ENCODE measurements at regions not wholly inside any gene's neighbourhood (a gene's known extent, or its start where the extent isn't known, plus 50 kb on each side); places are given as distances from the start of the nearest gene placed in this dataset.

GRCh38 chr12:114901316-114901715 lies 217.3 kb upstream of the TBX3 start:
- DNase-seq = no peak
- Mint-ChIP-seq H3K36me3 (no peaks in the 10 kb centered on the region), H3K4me1 (ENCODE audit: low read depth) (no peaks in the 10 kb centered on the region), H3K27me3 (no peaks in the 10 kb centered on the region), H3K27ac (no peak overlapping the region), H3K9me3 (peaks cover 11% of the 10 kb centered on the region), H3K4me3 (no peak overlapping the region)
- POLR2A ChIA-PET = no interaction called here
- intact Hi-C loops (cut with micrococcal nuclease) = no loop called here
- CTCF ChIA-PET = no interaction called here

GRCh38 chr12:114898159-114898558 lies 214.2 kb upstream of the TBX3 start:
- ChIA-PET POLR2A (no interaction called here), CTCF (interaction anchor here (0.7 kb wide), 1 partner anchor 59 kb away, joined by 4 read pairs; no protein-coding TSS in a partner anchor)
- H3K36me3 Mint-ChIP-seq = no peaks in the 10 kb centered on the region
- peaks cover 23% of the 10 kb centered on the region for H3K9me3 Mint-ChIP-seq
- intact Hi-C loops (cut with micrococcal nuclease) = no loop called here
- no peaks in the 10 kb centered on the region for H3K27me3 Mint-ChIP-seq
- no peaks in the 10 kb centered on the region for H3K4me1 Mint-ChIP-seq (ENCODE audit: low read depth)
- no peak overlapping the region for H3K27ac Mint-ChIP-seq
- no peak overlapping the region for H3K4me3 Mint-ChIP-seq
- DNase-seq = no peak

DNA sequence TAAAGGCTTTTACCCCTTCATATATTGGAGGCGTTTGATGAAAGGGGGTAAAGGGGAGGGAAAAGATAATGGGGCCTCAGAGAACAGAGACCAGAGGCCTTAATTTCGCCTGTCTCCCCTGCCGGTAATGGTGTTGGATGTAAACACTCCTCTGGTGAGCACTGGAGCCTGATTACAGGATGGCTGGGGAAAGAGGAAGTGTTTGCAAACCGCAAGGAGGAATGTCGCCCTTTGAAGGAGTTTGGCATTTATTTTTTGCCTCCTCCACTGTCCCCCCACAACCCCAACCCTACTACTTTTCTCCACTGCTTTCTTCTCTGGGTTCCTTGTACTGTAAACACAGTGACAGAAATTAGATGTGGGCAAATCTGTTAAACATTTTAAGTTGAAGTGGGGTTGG lies 211.9 kb upstream of the TBX3 start:
- Mint-ChIP-seq H3K4me1 (ENCODE audit: low read depth) (no peaks in the 10 kb centered on the region), H3K4me3 (no peak overlapping the region), H3K27ac (no peak overlapping the region), H3K36me3 (no peaks in the 10 kb centered on the region), H3K27me3 (no peaks in the 10 kb centered on the region), H3K9me3 (peaks cover 23% of the 10 kb centered on the region)
- ChIA-PET POLR2A (no interaction called here), CTCF (no interaction called here)
- intact Hi-C loops (cut with micrococcal nuclease) = no loop called here
- no peak for DNase-seq

DNA sequence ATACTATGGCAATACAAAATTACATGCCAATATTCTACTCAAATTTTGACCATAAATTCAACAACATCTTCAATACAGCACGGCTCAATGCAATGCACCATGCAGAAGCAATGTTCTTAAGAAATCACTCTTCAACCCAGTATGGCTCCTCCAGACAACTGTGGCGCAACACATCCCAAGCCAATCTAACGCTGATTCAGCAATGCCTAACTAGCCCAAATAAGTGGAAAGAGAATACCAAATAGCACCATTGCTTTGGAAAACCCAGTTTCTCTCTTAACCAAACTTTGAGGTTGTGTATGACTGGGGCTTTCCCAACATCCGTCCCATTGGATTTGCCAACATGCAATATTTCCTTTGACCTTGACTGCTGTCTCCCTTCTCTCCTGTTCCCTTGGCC lies 211.1 kb upstream of the TBX3 start:
- intact Hi-C loops (cut with micrococcal nuclease) = no loop called here
- POLR2A ChIA-PET = no interaction called here
- Mint-ChIP-seq H3K27me3 (no peaks in the 10 kb centered on the region), H3K27ac (no peak overlapping the region), H3K9me3 (peaks cover 22% of the 10 kb centered on the region), H3K36me3 (no peaks in the 10 kb centered on the region), H3K4me3 (no peak overlapping the region), H3K4me1 (ENCODE audit: low read depth) (no peaks in the 10 kb centered on the region)
- no peak for DNase-seq
- CTCF ChIA-PET = no interaction called here

GRCh38 chr12:114894076-114894475 lies 210.1 kb upstream of the TBX3 start:
- intact Hi-C loops (cut with micrococcal nuclease) = no loop called here
- no peaks in the 10 kb centered on the region for H3K27me3 Mint-ChIP-seq
- ChIA-PET POLR2A (no interaction called here), CTCF (no interaction called here)
- no peaks in the 10 kb centered on the region for H3K36me3 Mint-ChIP-seq
- H3K27ac Mint-ChIP-seq = no peak overlapping the region
- no peaks in the 10 kb centered on the region for H3K4me1 Mint-ChIP-seq (ENCODE audit: low read depth)
- H3K4me3 Mint-ChIP-seq = no peak overlapping the region
- DNase-seq = no peak
- H3K9me3 Mint-ChIP-seq = peaks cover 16% of the 10 kb centered on the region

GRCh38 chr12:114888928-114889584 lies 205.1 kb upstream of the TBX3 start:
- no peak for DNase-seq
- Mint-ChIP-seq H3K4me3 (no peak overlapping the region), H3K36me3 (no peaks in the 10 kb centered on the region), H3K27ac (no peak overlapping the region), H3K4me1 (ENCODE audit: low read depth) (no peaks in the 10 kb centered on the region), H3K9me3 (peaks cover 2% of the 10 kb centered on the region), H3K27me3 (no peaks in the 10 kb centered on the region)
- intact Hi-C loops (cut with micrococcal nuclease) = no loop called here
- ChIA-PET POLR2A (no interaction called here), CTCF (no interaction called here)

GRCh38 chr12:114888448-114888847 lies 204.5 kb upstream of the TBX3 start:
- Mint-ChIP-seq H3K4me3 (no peak overlapping the region), H3K9me3 (peaks cover 2% of the 10 kb centered on the region), H3K27me3 (no peaks in the 10 kb centered on the region), H3K36me3 (no peaks in the 10 kb centered on the region), H3K27ac (no peak overlapping the region), H3K4me1 (ENCODE audit: low read depth) (no peaks in the 10 kb centered on the region)
- intact Hi-C loops (cut with micrococcal nuclease) = no loop called here
- DNase-seq = no peak
- POLR2A ChIA-PET = no interaction called here
- CTCF ChIA-PET = no interaction called here

GRCh38 chr12:114885501-114885900 lies 201.5 kb upstream of the TBX3 start:
- H3K4me1 Mint-ChIP-seq (ENCODE audit: low read depth) = no peaks in the 10 kb centered on the region
- no peak overlapping the region for H3K27ac Mint-ChIP-seq
- CTCF ChIA-PET = no interaction called here
- no peak overlapping the region for H3K4me3 Mint-ChIP-seq
- H3K9me3 Mint-ChIP-seq = peaks cover 2% of the 10 kb centered on the region
- no peak for DNase-seq
- no peaks in the 10 kb centered on the region for H3K36me3 Mint-ChIP-seq
- POLR2A ChIA-PET = no interaction called here
- H3K27me3 Mint-ChIP-seq = no peaks in the 10 kb centered on the region
- intact Hi-C loops (cut with micrococcal nuclease) = no loop called here

DNA sequence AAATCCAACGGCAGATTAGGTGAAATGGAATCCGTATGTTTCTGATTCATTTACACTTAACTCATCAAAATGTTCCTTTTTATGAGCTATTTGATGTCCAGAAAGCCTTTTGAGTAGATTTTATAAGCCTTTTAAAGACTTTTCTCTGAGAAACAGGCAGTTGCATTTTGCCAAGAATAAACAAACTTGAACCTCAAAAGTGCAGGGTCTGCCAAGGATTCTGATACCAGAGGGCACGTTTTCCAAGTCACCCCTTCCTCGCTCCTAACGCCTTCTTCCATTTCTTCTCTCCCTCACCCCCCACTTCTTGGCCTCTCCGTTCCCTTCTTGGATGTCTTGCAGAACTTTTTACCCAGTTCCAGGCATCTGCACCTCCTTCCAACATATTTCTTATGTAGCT lies 200.6 kb upstream of the TBX3 start:
- intact Hi-C loops (cut with micrococcal nuclease) = no loop called here
- ChIA-PET CTCF (no interaction called here), POLR2A (no interaction called here)
- Mint-ChIP-seq H3K4me1 (ENCODE audit: low read depth) (no peaks in the 10 kb centered on the region), H3K4me3 (no peak overlapping the region), H3K27ac (no peak overlapping the region), H3K9me3 (peaks cover 2% of the 10 kb centered on the region), H3K27me3 (no peaks in the 10 kb centered on the region), H3K36me3 (no peaks in the 10 kb centered on the region)
- no peak for DNase-seq

DNA sequence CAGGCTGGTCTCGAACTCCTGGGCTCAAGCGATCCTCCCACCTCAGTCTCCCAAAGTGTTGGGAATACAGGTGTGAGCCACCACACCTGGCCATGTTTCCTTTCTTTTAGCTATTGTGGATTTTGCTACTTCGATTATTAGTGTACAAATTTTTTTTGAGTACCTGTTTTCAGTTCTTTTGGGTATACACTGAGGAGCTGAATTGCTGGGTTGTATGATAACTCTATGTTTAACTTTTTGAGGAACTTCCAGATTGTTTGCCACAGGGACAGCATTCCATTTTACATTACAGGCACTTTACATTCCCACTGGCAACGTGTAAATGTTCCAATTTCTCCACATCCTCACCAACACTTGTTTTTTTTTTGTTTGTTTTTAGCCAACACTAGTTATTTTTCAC lies 198.1 kb upstream of the TBX3 start:
- Mint-ChIP-seq H3K9me3 (peaks cover 2% of the 10 kb centered on the region), H3K4me3 (no peak overlapping the region)
- CTCF ChIA-PET = no interaction called here

GRCh38 chr12:114879354-114879753 lies 195.4 kb upstream of the TBX3 start:
- no peak overlapping the region for H3K27ac Mint-ChIP-seq
- ChIA-PET POLR2A (no interaction called here), CTCF (no interaction called here)
- no peaks in the 10 kb centered on the region for H3K4me1 Mint-ChIP-seq (ENCODE audit: low read depth)
- peaks cover 2% of the 10 kb centered on the region for H3K9me3 Mint-ChIP-seq
- DNase-seq = no peak
- H3K27me3 Mint-ChIP-seq = no peaks in the 10 kb centered on the region
- H3K36me3 Mint-ChIP-seq = no peaks in the 10 kb centered on the region
- no peak overlapping the region for H3K4me3 Mint-ChIP-seq
- intact Hi-C loops (cut with micrococcal nuclease) = no loop called here

More for the DNA sequence above, 198.1 kb upstream of the TBX3 start:
- intact Hi-C loops (cut with micrococcal nuclease) = no loop called here
- POLR2A ChIA-PET = no interaction called here
- Mint-ChIP-seq H3K36me3 (no peaks in the 10 kb centered on the region), H3K27me3 (no peaks in the 10 kb centered on the region), H3K27ac (no peak overlapping the region), H3K4me1 (ENCODE audit: low read depth) (no peaks in the 10 kb centered on the region)
- DNase-seq = no peak

DNA sequence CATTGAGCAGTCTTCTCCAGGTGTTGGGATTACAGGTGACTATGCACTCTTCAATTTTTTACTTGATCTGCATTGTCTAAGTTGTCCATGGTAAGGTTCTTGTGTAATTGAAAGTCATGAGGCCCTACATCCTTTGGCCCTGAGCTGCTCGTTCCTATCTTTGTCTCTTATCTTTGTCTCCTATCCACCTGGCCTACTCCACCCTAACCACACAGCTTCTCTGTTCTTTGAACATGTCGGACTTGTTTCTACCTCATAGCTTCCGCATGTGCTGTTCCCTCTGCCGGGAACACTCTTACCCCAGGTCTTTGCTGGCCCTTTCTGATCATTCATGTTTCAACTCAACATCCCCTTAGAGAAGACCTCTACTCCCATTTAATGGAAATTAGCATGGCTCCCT lies 194.8 kb upstream of the TBX3 start:
- no peak overlapping the region for H3K27ac Mint-ChIP-seq
- H3K4me1 Mint-ChIP-seq (ENCODE audit: low read depth) = no peaks in the 10 kb centered on the region
- intact Hi-C loops (cut with micrococcal nuclease) = no loop called here
- ChIA-PET CTCF (no interaction called here), POLR2A (no interaction called here)
- no peaks in the 10 kb centered on the region for H3K27me3 Mint-ChIP-seq
- H3K9me3 Mint-ChIP-seq = peaks cover 2% of the 10 kb centered on the region
- no peak for DNase-seq
- H3K36me3 Mint-ChIP-seq = no peaks in the 10 kb centered on the region
- no peak overlapping the region for H3K4me3 Mint-ChIP-seq

DNA sequence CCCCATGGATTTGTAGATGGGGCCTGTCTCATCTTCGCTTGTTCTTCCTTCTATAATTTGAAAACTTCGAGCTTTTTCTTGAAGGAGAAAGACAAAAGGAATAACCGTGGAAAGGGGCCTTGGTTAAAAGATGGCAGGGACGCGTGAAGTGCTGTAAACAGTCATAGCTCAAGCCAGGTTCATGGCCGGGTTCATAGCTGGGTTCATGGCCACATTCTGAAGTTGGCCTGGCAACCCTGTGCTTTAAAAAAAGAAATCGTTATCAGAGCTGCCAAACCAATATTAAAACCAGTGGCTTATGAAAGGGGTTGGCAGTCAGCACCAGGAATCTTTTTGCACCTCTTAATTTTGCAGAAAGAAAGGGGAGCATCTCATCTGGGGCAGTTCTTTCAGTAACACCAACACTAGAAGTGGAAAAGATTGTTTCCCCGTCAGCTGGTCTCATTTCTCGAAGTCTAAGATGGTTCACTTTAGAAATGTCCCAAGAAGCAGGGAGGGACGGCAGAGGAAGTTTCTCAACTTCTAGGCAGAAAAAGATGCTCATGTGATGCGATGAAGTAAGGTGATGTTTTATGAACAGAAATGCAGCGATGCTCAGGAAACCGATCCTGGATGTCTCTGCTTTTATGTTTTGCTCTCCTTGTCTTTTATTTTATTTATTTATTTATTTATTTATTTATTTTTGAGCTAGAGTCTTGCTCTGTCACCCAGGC lies 193.1 kb upstream of the TBX3 start:
- POLR2A ChIA-PET = no interaction called here
- Mint-ChIP-seq H3K4me3 (no peak overlapping the region), H3K9me3 (peaks cover 2% of the 10 kb centered on the region), H3K4me1 (ENCODE audit: low read depth) (no peaks in the 10 kb centered on the region), H3K27me3 (no peaks in the 10 kb centered on the region), H3K36me3 (no peaks in the 10 kb centered on the region), H3K27ac (no peak overlapping the region)
- DNase-seq = no peak
- CTCF ChIA-PET = no interaction called here
- intact Hi-C loops (cut with micrococcal nuclease) = no loop called here
